Right hindlimb (tissue), 1 donor: ENCODE measurements at regions not wholly inside any gene's neighbourhood (a gene's known extent, or its start where the extent isn't known, plus 50 kb on each side); places are given as distances from the start of the nearest gene placed in this dataset.

ENCODE experiments used
- DNase-seq: peaks from one replicate; pipeline ENCODE4 v3.0.0-alpha.2; 2018

DNA sequence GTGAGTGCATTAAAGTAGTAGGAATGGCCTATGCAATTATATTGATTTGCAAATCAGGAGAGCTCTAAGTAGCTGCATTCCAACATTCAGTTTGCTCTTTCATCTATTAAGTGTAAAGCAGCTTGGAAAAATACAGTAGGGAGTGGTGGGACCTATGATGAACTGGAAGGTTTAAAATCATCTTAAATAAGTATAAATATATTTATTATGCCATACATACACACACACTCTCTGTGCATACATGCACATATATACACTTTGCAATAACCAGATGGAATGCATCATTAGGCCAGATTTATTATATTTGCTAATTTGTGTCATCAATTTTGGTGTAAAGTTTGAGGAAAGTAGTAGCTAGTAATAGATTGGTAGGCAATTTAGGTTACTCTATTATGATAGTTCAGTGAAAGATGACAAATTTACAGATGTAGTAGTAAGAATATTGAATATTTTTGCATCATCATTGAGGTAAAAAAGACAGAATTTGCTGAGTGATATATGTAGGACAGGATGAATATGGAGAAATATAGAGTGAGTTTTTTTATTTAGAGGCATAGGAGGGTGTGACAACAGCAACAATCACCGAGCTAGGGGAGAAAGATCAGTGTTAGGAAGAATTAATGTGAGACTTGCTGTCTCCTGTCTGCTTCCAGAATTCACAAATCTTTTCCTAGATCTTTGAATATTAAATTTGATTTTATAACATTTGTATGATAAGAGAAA lies 961.0 kb upstream of the CDH2 start:
- no peak for DNase-seq

DNA sequence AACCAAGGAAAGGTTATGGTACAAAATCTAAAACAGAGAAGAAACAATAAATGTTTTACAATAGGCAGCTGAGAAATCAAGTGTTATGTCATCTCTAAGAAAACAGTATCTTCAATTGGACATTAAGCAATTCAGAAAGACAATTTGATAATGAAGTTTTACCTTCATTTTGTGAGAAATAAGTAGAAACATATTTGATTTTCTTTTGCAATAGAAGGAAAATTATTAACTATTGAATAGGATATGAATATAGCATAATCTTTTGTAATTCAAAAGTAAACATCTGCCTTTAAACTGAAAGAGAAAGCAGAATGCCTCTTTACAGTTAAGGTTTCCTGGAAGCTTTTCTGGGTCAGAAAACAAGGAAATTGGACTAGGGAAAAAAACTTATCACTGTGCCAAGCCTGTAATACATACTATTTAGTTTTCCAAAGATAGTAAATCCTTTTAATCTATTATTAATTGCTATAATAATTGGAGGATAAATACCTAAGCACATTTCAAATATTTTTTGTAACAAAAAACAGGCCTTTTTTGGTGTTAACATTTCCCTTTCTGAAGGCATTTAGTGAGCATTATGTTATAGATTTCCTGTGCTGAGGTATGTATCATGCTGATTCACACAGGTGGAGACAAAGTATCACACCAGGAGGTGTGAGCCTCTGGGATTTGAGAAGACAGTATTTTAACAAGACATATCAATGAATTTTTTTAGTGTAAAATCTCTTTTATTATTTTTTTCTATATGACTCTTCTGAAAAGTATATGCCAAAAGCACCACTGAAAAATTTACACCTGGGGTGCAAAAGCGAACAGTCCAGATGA lies 947.0 kb upstream of the CDH2 start:
- DNase-seq, result no peak

DNA sequence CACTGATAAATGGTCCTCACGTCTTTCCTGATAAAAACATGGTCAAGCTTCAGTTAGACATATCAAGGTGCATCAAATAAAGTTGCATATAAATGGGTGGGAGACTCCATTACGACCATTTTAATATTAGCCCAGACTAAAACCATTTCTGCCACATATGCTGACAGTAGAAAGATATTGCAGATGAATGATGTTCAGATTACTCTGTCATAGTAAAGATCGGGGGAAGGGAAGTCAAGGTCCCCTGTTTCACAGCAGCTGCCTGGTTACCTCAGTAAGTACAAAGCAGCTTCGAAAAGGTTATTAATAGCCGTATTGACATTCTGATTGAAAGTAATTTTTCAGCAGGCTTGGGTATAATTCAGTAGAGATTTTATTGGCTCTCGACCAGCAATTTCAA lies 927.7 kb upstream of the CDH2 start:
- DNase-seq, result no peak

DNA sequence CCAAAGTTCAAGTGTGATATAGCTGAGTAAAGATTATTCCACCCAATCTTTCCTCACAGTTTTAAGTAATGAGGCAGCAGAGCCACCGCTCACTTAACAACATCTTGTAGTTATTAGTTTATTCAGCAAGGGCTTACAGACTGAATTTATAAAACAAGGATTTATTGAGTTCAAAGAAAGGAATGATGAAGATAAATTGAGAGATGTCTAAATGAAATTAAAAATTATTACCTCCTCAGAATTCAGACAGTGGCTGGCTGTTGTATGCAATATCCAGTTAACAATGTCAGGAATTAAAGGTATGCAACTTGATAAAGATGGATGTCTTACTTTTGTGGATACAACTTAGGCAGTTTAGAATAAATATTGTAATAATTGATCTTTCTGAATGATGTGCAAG lies 927.3 kb upstream of the CDH2 start:
- DNase-seq, result no peak

DNA sequence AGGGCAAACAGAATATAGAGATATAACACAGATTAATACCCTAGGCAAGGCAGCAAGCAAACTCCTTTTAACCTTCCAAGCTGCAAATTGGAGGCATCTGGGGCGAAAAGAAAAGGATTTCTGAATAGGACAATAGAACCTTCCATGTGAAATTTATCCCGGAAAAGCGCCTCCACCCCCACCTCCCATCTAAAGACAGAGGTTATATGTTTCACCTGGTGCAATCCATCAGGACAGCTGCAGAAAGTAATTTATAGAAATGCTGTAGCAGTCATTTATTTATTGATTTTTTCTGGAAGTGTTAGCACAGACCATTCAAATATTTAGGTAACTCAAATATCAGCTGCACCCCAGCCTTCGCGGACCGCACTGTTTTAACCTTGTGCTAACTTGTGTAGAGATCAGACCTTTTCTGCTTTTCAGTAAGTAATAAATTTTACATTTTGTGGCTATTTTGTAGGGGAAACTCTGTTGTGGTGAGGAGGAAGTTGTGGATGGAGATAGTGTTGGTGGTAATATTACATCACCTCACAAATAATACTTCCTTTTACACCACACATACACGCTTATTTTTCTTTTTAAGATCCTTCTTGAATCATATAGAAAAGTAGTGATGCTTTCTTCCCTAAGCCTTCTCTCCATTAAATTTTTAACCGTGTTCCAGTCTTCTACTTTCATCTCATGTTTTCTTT lies 919.3 kb upstream of the CDH2 start:
- no peak for DNase-seq

DNA sequence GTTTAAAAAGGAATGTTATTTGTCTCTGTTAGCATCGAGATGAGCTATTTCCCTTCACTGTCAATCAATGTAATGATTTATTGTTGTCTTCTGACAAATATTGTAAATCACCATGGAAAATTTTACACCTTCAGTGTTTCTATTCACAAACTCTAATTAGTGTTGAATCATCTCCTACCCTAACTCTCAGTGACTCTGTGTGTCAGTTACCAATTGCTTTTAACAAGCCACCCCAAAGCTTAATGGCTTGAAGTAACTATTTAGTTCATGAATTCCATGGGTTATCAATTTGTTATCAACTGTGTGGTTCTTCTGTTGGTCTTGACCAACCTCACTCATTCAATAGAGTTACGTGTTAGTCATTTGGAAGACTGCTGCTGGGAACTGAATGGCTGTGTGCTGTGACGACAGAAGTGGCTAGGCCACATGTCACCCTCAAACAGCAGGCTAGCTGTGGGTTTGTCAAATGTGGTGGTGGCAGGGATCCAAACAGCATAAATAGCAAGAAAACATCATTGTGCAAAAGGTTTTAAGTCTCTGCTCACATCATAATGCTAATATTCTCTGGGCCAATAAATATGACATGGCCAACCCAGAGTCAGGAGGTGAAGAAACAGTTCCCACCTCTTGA lies 910.8 kb upstream of the CDH2 start:
- no peak for DNase-seq

DNA sequence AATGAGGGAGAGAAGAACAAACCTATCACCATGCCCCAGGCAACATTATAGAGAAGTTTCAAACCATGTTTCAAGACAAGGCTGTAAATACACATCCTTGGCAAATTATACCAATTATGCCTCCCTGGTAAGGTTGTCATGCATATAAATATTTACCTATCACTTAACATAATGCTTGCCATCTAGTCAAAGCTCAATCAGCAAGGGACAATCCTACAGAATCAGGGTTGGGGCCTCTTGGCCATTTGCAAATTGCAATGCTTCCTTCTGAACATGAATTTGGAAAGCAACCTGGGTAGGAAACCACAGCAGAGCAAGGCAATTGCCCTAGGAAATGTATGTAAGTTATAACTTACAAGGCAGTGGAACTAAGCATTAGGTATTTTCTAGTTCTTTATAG lies 907.2 kb upstream of the CDH2 start:
- no peak for DNase-seq

DNA sequence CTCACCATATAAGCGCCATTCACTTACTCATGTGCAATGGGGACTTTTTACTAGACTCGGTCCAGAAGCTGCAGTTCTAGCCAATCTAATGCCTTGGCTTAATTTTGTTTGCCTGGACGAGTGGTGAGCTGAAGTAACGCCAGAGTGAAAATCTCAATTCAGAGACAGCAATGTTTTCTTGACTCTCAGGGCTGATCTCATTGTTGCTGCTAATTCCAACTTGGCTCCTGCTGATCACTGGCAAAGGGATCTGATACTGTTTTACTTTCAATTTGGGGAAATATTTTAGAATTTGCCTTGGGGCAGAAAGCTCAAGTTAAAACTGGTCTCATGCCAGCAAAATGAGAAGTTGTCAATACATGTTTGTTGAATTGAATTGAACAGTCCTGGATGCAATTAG lies 906.6 kb upstream of the CDH2 start:
- DNase-seq, result peak; percentile 26

DNA sequence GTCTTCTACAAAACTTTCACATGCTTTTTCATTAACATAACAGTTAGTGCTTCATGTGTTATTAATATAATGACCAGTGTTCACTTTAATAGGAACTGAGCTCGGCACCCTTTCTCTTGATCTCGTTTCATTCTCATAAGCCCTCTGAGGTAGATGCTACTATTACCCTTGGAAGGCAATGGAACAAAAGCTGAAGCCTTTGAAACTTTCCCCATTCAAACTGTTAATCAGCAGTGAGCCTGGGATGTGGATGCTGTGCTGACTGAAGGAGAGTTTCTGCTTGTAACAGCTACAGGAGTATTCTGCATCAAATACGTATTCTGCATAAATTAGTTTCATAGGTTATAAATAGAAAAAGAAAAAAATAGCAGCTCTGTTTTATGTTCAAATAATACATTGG lies 904.0 kb upstream of the CDH2 start:
- no peak for DNase-seq

DNA sequence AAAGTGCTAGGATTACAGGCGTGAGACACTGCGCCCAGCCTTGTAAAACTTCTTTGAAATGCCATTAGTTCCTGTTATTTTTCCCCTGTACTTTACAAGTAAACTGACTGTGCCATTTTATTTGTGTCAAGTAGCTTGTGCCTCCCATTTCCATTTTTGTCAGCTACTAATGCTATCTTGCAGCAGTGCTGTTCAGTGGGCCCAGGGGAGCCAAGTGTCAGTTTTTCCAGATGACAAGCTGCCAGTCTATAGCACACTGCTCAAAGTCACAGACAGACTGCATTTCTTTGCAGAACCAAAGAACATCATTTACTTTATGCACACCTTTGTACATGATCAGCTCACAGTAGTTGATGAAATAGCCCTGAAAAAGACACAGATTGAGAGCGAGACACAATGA lies 901.3 kb upstream of the CDH2 start:
- no peak for DNase-seq

DNA sequence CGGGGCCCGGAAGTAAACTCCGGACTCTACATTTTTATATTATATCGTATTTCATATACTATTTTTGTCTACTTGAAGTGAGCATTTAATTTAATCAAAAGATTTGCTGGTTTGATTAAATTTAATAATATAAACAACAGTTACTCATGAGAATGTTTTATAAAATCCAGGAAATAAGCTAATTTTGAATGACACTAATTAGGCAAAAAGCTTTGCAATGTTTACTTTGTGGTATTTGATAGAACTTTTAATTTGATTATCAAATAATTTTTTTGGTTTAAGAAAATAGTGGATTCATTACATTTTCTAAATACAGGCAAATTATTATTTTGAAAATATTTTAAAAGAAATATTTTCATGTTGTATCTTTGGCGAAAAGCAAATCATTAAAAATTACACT lies 900.4 kb upstream of the CDH2 start:
- DNase-seq, result no peak

DNA sequence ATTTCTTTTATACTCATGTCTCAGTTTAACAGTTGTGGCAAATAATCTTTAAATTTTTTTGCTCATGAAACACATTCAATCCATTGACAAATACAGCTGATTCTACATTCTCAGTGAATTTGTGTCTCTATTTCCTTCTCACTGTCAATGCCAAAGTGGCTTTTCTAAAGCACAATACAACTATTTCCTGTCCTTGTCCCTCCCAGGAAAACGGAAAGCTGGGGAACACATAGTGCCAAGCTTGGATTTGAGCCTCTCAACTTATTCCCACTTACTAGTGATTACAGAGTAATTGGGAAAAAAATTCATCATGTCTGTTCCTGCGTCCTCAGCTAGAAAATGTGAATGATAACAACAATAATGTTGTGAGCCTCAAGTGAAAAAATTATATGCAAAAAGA lies 899.7 kb upstream of the CDH2 start:
- DNase-seq, result no peak

DNA sequence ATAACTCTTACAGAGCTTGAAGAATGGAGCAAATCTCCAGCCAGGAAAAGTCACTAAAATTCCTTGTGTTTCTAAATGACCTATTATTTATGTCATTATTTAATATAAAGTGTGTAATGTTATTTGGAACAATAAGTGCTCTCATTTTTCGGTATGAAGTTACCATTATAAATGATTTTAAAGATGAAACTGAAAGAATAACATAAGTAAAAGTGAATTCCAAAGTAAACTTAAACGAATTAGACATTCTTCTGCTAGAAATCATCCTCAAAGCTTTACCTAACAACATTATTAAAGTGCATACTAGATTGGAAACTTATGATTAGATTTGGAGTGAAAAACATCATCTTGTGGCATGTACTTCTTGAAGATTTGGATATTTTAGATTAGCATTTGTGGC lies 897.2 kb upstream of the CDH2 start:
- no peak for DNase-seq

DNA sequence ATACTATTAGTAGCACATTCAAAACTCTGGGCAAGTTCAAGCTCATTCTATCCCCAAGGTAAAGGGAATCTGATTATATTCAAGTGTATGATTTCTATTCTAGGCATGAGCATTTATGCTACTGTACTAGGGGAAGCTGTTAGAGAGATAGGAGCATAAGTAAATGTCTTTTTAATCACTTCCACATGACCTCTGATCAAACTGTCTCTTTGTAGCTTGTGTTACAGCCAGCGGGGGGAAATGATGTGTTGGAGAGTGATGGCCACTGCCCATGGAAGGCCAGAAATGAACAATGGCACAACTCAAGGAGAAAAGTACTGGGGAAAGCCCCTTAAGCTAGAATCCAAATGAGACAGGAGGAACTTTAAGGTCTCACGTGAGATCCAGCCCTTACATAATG lies 894.9 kb upstream of the CDH2 start:
- no peak for DNase-seq

DNA sequence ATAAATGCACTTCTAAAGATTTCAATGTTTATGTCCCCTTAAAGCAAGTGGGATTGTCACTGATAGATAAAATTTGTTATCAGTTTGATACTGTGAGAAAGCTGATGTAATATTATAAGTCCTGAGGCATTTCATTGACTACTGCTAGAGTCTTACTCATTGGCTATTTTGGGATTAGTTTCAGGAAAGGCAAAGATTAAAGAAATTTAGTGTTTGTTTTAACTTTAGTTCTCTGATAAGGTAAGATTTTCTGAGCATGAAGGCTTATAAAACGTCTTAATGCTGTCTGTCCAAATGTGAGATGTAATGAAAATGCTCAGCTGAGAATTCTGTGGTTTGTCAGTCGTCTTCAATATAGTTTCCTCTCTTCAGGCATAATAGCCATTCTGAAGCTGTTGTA lies 886.4 kb upstream of the CDH2 start:
- DNase-seq, result no peak

DNA sequence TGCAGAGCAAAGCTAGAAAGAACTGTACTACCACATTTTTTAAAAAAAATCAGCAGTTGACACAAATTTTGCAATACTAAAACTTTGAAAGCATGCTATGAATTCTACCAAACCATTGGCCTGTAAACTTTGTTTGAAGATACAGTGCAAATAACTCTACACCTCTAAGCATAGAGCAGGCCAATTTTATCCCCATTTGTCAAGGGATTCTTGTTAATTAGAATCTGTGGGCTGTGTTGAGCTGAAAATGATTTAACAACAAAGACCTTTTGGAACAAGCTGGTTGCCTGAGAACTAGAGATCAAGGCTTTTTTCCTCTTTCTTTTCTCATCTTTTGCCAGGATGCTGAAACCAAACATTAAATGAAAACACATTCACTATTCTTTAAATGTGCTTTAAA lies 886.0 kb upstream of the CDH2 start:
- no peak for DNase-seq

DNA sequence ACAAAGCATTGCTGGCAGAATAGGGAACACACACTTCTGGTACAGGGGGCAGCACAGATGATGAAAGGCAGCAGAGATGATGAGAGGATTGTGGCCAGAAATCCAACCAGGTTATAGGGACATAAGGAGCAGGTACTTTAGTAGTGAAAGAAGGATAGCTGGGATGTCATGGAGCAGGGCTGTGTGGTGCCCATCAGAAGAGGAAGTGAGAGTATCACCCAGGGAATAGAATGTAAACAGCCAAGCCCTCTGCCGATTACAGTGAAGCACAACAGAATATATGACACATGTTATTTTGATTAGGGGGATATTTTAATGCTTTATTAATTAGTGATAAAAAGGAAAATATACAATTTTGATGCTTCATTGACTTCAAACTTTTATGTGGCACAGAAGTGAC lies 883.4 kb upstream of the CDH2 start:
- no peak for DNase-seq

DNA sequence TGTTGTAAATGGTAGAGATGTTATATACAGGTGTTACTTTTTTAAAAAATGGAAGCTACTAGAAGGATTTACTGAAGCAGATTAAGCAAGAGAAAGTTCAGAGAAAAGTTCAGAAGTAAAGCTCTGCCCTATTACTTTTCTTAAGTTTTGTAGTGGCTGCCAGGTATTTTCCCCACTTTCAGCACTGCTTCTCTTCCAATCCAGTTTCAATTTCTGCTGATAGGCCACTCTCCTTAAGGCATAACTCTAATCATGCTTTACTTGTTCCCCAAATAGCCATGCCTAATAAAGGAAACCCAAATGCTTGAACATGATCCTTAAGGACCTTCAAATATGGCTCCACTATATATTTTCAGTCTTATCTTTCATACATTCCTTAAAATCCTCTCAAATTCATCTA lies 880.8 kb upstream of the CDH2 start:
- DNase-seq, result no peak

DNA sequence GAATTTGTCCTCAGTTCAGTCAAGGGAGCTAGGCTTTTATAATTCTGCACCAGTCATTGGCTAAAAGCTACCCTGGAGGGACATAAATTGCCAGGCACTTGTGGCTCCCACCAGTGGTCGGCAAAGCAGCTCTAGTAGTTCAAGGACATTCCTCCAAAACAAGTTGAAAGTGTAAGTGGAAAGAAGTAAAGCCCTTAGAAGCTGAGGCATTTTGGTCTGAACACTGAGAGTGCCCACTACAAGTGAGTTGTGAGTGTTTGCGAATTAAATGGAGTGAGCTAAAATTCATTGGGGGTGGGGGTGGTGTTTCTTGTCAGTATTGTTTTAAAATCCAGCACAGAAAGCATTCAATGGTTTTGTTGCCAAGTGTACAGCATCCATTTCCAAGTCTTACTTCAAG lies 879.9 kb upstream of the CDH2 start:
- no peak for DNase-seq

DNA sequence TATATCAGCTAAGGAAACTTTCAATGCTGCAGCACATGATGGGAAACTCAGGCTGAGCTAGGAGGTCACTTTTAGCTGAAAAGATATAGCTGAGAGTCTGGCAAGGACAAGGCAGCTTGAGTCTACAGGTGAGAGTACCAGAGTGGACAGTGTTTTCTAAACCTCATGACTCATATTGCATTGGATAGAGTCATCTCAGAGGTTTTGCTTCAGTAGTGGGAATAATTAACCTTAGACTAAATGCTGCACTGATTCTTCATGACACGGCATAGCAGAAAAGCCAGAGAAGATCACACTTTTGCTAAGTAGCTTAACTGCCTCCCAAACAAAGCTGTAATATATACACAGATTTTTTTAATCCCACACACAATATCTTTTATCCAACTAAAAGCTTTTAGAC lies 865.0 kb upstream of the CDH2 start:
- no peak for DNase-seq

DNA sequence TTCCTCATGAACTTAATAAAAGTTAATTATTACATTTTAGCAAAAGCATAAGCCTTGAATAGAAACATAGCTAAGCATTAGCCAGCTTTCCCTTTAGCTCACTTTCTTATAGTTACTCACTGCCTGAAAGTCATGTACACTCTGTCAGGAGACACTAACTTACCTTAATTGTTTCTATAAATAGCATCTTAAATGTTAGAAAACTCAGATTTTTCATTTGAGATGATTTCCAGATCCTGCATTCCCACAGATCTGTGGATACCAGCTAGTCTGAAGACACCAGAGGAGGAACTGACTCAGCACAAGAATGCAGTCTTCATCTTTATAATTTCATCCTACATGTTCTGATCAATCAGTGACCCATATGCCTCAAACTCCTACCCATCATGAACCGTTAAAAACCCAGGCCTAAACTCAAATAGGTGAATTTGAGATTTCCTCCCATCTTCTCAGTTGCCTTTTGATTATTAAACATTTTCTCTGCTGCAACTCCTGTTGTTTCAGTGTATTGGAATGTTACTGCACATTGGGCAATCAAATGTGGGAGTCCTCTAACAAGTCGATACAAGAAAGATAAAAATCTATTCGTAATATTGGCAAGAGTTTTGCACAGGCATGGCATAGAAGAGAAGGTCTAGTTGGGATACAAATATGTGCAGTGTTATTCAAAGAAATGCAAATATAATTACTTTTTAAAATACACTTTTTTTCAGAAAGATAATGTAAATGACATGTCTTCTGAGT lies 857.4 kb upstream of the CDH2 start:
- no peak for DNase-seq

DNA sequence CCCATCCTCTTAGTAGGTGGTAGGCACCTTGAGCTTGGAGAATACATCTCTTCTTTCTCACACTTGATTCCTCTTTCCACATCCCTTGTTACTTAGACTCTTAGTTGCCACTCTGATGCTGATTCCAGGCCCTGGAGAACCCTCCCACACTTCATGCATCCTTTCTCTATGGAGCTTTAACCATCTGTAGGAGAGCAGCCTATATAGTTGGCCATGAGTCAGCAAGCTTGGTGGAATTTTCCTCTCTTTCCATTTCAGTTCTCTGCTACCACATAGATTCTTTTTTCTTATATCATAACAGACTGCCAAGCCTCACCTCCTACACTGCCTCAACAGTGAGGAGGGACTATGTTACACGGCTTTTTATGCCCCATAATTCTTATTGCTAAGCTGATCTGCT lies 851.6 kb upstream of the CDH2 start:
- DNase-seq, result no peak

DNA sequence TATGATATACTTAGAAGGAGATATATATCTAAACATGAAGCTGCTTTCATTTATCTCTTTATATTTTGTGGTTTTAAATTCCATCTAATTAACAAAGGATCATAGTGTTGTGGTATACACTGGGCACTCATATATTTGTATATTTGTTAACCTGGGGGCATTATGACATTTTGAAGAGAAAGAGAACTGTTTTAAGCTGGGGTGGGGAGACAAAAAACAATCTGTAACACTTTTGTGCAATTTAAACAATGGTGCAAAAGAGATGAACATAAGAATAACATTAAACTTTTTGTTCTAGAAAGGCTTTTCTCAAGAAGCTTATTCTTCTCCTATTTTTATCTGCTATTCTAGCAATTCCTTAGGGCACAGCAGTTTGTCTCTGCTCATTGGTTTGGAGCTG lies 842.0 kb upstream of the CDH2 start:
- no peak for DNase-seq
